Activated CD4-positive, alpha-beta memory T cell treated with anti-CD3 and anti-CD28 coated beads, Interleukin-2, amount 10 ng/mL, durations not matched to agents 7 days and 5 days (primary cell): ENCODE measurements at regions not wholly inside any gene's neighbourhood (a gene's known extent, or its start where the extent isn't known, plus 50 kb on each side); places are given as distances from the start of the nearest gene placed in this dataset.
"Not testable (repeated sequence)": the region's sequence is repeated elsewhere in the genome, so short reads cannot be mapped to it uniquely, and the experiment has no call there.

Experiments
- CTCF ChIA-PET: fragments of 350-600 bp; sonication (Branson Sonifier 250); formaldehyde crosslinking; loops from one replicate; lab custom pipeline; 2021; ENCODE audit warnings: antibody characterized with exemption, inconsistent platforms; lab: Charles Lee
- POLR2A ChIA-PET: fragments of 350-600 bp; sonication (Branson Sonifier 250); formaldehyde crosslinking; loops from one replicate; lab custom pipeline; 2021; ENCODE audit warnings: antibody characterized with exemption; lab: Charles Lee
- DNase-seq: peaks from one replicate; pipeline ENCODE4 v3.0.0-alpha.2; 2020
- H3K27ac Mint-ChIP-seq: one replicate; pipeline ENCODE4 v1.8.0; 2021; ENCODE audit warnings: mild to moderate bottlenecking, mixed read lengths
- H3K27me3 Mint-ChIP-seq: one replicate; pipeline ENCODE4 v1.8.0; 2021; ENCODE audit warnings: mixed read lengths
- H3K36me3 Mint-ChIP-seq: one replicate; pipeline ENCODE4 v1.8.0; 2021; ENCODE audit warnings: low read depth, mixed read lengths
- H3K4me1 Mint-ChIP-seq: one replicate; pipeline ENCODE4 v1.8.0; 2021; ENCODE audit warnings: mixed read lengths
- H3K4me3 Mint-ChIP-seq: one replicate; pipeline ENCODE4 v1.8.0; 2021; ENCODE audit warnings: mild to moderate bottlenecking, mixed read lengths
- H3K9me3 Mint-ChIP-seq: one replicate; pipeline ENCODE4 v1.8.0; 2021; ENCODE audit warnings: mixed read lengths

DNA sequence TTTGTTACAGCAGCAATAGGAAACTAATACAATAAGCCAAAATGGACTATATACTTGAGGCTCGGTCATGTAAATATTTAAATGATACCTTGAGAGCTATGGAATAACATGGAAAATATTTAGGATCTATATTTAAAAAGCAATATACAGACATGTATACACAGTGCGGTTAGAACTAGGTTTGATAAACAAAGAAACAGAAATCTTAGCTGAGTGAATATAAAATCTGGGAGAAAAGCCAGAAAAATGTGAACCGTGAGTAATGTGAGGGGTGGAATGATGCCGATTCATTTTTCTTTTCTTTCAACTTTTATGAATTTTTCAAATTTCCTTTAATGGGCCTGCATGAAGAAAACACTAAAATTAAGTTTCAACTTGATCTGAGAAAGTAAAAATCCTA lies 104.1 kb downstream of the ATXN3L start:
- ChIA-PET CTCF (no interaction called here), POLR2A (no interaction called here)
- H3K36me3 Mint-ChIP-seq: no peaks in the 10 kb centered on the region
- no peaks in the 10 kb centered on the region for H3K9me3 Mint-ChIP-seq
- H3K4me3 Mint-ChIP-seq: no peak overlapping the region
- DNase-seq: no peak
- H3K27ac Mint-ChIP-seq: no peak overlapping the region
- no peaks in the 10 kb centered on the region for H3K4me1 Mint-ChIP-seq
- H3K27me3 Mint-ChIP-seq: no peaks in the 10 kb centered on the region

DNA sequence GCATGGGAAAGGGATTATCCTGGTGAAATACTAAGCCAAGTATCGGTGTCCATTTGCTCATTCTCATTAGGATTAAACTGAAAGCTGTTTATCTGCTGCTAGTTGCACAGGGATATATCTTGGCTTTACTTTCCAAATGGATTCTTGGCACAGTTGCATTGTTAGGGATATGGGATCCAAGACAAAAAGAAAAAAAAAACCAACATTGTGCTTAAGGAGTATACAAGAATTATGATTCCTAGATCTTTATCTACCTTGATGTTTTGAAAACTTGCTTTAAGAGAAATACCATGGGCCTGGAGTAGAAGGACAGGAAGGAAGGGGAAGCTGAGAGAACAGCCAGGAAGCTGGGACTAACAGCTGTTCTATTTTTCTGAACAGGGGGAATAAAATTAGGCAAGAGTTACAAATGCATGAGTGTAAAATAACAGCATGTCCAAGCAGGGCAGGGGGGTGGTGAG lies 107.6 kb downstream of the ATXN3L start:
- Mint-ChIP-seq H3K27me3 (no peaks in the 10 kb centered on the region), H3K27ac (no peak overlapping the region), H3K4me1 (no peaks in the 10 kb centered on the region), H3K36me3 (no peaks in the 10 kb centered on the region), H3K4me3 (no peak overlapping the region), H3K9me3 (no peaks in the 10 kb centered on the region)
- ChIA-PET CTCF (no interaction called here), POLR2A (no interaction called here)
- DNase-seq: no peak

DNA sequence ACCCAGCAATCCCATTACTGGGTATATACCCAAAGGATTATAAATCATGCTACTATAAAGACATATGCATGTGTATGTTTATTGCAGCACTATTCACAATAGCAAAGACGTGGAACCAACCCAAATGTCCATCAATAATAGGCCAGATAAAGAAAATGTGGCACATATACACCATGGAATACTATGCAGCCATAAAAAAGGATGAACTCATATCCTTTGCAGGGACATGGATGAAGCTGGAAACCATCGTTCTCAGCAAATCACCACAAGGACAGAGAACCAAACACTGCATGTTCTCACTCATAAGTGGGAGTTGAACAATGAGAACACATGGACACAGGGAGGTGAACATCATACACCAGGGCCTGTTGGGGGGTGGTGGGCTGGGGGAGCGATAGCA lies 109.7 kb downstream of the ATXN3L start:
- POLR2A ChIA-PET, H3K27ac Mint-ChIP-seq, H3K36me3 Mint-ChIP-seq, H3K27me3 Mint-ChIP-seq, H3K4me3 Mint-ChIP-seq, H3K4me1 Mint-ChIP-seq, CTCF ChIA-PET, DNase-seq, H3K9me3 Mint-ChIP-seq: not testable (repeated sequence)

DNA sequence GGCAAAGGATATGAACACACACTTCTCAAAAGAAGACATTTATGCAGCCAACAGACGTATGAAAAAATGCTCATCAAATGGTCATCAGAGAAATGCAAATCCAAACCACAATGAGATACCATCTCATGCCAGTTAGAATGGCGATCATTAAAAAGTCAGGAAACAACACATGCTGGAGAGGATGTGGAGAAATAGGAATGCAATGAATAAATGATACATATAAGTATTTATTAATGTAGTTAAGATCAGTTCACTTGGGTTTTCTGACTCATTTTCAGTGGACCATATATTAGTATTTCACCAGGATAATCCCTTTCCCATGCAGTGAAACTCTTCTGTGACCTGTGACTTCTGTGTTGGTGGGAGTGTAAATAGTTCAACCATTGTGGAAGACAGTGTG lies 110.1 kb downstream of the ATXN3L start:
- H3K4me3 Mint-ChIP-seq, H3K9me3 Mint-ChIP-seq, CTCF ChIA-PET, H3K27me3 Mint-ChIP-seq, POLR2A ChIA-PET, H3K4me1 Mint-ChIP-seq, H3K27ac Mint-ChIP-seq, DNase-seq, H3K36me3 Mint-ChIP-seq: not testable (repeated sequence)

DNA sequence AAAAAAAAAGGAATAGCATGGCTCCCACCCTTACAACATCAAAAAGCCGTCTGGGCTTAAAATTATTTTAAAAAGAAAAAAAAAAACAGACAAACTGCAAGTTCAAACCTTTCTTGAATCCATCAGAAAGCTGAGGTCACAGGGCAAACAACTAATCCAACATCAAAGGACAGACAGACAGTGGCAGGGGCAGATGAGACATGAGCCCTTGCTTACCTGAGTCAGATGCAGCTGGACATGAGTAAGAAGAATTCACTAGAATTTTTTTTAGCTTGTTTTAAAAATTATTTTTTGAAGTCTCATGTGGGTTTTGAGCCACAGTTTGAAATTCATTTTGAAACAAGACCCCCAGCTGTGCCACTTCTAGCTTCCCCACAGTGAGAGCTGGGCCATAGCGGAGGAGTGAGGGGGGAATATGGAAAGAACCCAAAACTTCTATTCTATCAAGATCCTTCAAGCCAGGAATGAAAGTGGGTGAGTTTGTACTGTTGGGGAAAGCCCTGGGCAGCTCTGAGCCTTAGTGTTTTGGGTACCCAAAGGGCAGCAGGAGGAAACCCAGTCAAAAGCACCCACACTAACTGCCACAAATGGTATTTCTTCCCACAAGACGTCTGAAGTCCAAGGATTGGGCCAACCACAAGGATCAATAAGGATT lies 111.4 kb downstream of the ATXN3L start:
- no peaks in the 10 kb centered on the region for H3K36me3 Mint-ChIP-seq
- ChIA-PET POLR2A (no interaction called here), CTCF (no interaction called here)
- H3K27me3 Mint-ChIP-seq: no peaks in the 10 kb centered on the region
- no peaks in the 10 kb centered on the region for H3K9me3 Mint-ChIP-seq
- H3K27ac Mint-ChIP-seq: no peak overlapping the region
- no peak for DNase-seq
- no peak overlapping the region for H3K4me3 Mint-ChIP-seq
- H3K4me1 Mint-ChIP-seq: no peaks in the 10 kb centered on the region

DNA sequence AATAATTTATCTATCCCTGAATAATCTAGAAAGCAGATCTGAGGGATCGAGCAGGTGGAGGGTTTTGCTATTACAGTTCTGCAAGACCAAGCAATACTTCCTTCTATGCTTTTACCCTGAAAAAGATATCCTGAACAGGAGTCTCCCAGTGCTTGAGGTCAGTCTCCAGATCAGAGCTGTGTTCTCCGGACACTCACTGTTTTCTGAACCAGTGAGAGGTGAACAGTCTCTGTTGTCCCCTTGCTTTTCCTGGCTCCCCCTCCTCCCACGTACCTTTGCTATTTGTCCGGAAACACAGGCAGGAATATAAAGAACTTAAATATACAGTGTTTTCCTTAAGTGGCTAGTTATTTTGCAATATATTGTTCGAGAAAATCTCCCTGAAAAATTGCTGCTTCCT lies 116.6 kb downstream of the ATXN3L start:
- ChIA-PET CTCF (no interaction called here), POLR2A (no interaction called here)
- no peaks in the 10 kb centered on the region for H3K36me3 Mint-ChIP-seq
- H3K4me3 Mint-ChIP-seq: no peak overlapping the region
- no peaks in the 10 kb centered on the region for H3K9me3 Mint-ChIP-seq
- no peaks in the 10 kb centered on the region for H3K4me1 Mint-ChIP-seq
- H3K27me3 Mint-ChIP-seq: no peaks in the 10 kb centered on the region
- no peak for DNase-seq
- no peak overlapping the region for H3K27ac Mint-ChIP-seq

DNA sequence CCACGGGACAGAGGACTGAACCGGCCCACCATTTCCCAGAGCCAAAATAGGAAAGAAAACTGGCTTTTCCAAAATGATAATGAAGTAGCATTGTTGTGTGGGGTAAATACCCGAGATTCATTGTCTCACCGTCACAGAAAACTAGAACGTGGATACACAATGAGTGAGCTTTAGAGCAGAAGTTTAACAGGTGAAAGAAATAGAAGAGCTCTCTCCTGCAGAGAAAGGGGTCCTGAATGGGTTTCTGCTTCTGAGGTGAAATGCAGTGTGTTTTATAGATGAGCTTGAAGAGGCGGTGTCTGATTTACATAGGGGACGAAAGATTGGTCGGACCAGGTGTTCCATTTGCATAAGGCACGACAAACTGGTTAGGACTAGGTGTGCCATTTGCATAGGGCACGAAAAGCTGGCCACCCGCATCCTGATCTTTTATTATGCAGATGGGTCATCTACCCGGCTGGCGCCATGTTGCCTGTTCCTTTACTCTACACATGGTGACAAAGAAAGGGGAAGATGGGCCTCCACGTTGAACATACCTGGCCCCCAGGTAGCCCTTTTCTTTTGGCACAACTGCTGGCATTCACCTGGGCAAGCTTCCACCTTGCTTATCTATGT lies 118.1 kb downstream of the ATXN3L start:
- Mint-ChIP-seq H3K27me3 (no peaks in the 10 kb centered on the region), H3K4me1 (no peaks in the 10 kb centered on the region), H3K36me3 (no peaks in the 10 kb centered on the region), H3K9me3 (no peaks in the 10 kb centered on the region), H3K4me3 (no peak overlapping the region), H3K27ac (no peak overlapping the region)
- POLR2A ChIA-PET: no interaction called here
- CTCF ChIA-PET: no interaction called here
- DNase-seq: no peak

DNA sequence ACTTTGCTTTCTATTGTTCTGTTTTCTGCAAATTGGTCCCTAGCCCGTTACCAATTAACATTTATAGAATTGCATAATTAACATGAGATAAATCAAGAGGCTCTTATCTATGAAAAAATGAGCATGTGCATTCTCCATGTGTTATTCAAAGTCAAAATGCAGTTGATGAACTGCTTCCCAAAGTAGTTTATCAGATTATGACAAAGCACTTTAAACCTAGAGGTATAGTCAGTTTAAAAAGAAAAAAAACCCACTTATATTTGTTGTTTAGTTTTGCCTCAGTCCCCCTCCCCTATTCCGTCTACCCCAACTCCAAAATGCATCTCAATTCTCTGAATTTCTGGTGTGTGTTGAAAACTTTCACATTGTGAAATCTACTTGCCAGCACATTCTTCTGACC lies 119.5 kb downstream of the ATXN3L start:
- no peak overlapping the region for H3K27ac Mint-ChIP-seq
- H3K27me3 Mint-ChIP-seq: no peaks in the 10 kb centered on the region
- ChIA-PET CTCF (no interaction called here), POLR2A (no interaction called here)
- no peaks in the 10 kb centered on the region for H3K9me3 Mint-ChIP-seq
- H3K4me3 Mint-ChIP-seq: no peak overlapping the region
- no peak for DNase-seq
- H3K36me3 Mint-ChIP-seq: no peaks in the 10 kb centered on the region
- no peaks in the 10 kb centered on the region for H3K4me1 Mint-ChIP-seq

DNA sequence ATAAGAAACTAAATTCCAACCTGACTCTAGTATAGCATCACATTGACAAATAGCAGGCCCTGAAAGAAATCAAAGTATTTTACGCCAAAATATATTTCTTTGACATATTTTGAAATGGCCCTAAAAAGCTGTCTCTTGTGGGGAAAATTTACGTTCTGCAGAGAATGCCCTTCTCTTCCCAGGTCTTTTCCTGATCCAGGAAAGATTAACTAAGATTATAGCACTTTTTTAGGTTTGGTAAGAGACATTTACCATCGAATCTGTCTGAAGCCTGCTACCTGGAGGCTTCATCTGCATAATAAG lies 121.1 kb downstream of the ATXN3L start:
- Mint-ChIP-seq H3K27ac (no peak overlapping the region), H3K4me3 (no peak overlapping the region), H3K9me3 (no peaks in the 10 kb centered on the region), H3K36me3 (no peaks in the 10 kb centered on the region), H3K27me3 (no peaks in the 10 kb centered on the region), H3K4me1 (no peaks in the 10 kb centered on the region)
- CTCF ChIA-PET: no interaction called here
- POLR2A ChIA-PET: no interaction called here
- DNase-seq: no peak

DNA sequence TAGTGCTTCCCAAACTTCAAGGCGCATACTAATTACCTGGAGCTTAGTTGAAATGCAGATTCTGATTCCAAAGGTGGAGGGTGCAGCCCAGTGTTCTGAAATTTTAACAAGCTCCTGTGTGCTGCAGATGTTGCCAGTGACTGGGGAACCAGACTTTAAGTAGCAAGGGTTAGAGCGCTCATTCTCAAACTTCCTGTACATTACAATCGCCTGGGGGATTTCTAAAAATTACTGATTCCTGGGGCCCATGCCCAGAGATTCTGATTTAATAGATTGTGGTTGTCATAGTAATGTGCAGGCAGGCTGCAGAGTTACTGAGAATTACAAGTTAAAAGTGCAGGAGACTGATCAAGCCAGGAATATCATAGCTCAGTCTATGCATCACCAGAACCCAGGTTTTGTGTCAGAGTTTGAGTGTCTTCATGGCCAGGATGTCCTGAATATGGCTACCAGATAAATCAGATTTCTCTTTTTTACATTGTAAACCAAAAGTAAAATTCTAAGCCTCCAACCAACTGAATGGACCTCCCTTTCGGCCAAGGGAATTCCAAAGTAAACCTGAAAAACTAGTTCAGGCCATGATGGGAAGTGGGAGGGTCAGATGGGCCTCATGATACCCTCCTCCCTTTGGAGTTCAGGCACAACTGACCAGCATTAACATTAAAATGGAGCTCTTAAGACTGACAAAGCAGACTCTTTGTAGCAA lies 121.6 kb downstream of the ATXN3L start:
- no peak for DNase-seq
- H3K4me3 Mint-ChIP-seq: no peak overlapping the region
- H3K27me3 Mint-ChIP-seq: no peaks in the 10 kb centered on the region
- CTCF ChIA-PET: no interaction called here
- POLR2A ChIA-PET: no interaction called here
- no peaks in the 10 kb centered on the region for H3K9me3 Mint-ChIP-seq
- H3K4me1 Mint-ChIP-seq: no peaks in the 10 kb centered on the region
- H3K36me3 Mint-ChIP-seq: no peaks in the 10 kb centered on the region
- H3K27ac Mint-ChIP-seq: no peak overlapping the region

DNA sequence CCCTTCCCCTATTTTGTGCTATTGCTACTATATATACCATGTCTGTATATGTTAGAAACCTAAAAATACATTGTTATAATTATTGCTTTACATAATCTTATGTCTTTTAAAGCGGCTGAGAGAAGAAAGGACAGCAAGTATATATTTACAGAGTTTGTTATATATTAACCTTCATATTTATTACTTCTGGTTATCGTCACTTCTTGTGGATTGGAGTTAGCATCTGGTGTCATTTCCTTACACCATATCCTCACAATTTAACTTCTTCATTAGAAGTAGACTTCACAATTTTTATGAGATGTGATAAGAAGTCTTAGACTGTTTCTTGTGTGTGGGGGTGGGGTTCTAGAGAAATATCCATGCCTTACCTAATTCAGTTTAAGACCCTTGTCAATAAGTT lies 123.1 kb downstream of the ATXN3L start:
- Mint-ChIP-seq H3K4me1 (no peaks in the 10 kb centered on the region), H3K27me3 (no peaks in the 10 kb centered on the region), H3K27ac (no peak overlapping the region), H3K9me3 (no peaks in the 10 kb centered on the region), H3K36me3 (no peaks in the 10 kb centered on the region), H3K4me3 (no peak overlapping the region)
- ChIA-PET POLR2A (no interaction called here), CTCF (no interaction called here)
- DNase-seq: no peak

DNA sequence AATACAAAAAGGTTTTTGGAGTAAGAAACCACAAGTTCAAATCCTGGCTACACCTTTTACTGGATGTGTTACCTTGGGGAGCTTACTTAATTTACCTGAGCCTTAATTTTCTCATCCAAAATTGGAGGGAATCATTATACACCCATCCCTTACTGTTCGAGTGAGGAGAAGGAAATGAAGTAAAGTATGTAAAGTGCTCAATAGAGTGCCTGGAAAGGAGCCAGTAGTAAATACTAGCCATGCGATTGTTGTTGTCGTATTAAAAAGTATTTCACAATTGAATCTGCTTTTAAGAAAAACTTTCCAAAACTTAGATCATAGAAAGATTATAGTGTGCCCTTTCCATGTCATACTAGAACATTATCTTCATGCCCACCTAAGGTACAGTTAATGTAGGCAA lies 124.5 kb downstream of the ATXN3L start:
- CTCF ChIA-PET: no interaction called here
- Mint-ChIP-seq H3K9me3 (no peaks in the 10 kb centered on the region), H3K4me3 (no peak overlapping the region), H3K36me3 (no peaks in the 10 kb centered on the region), H3K4me1 (no peaks in the 10 kb centered on the region), H3K27me3 (no peaks in the 10 kb centered on the region), H3K27ac (no peak overlapping the region)
- no peak for DNase-seq
- POLR2A ChIA-PET: no interaction called here

DNA sequence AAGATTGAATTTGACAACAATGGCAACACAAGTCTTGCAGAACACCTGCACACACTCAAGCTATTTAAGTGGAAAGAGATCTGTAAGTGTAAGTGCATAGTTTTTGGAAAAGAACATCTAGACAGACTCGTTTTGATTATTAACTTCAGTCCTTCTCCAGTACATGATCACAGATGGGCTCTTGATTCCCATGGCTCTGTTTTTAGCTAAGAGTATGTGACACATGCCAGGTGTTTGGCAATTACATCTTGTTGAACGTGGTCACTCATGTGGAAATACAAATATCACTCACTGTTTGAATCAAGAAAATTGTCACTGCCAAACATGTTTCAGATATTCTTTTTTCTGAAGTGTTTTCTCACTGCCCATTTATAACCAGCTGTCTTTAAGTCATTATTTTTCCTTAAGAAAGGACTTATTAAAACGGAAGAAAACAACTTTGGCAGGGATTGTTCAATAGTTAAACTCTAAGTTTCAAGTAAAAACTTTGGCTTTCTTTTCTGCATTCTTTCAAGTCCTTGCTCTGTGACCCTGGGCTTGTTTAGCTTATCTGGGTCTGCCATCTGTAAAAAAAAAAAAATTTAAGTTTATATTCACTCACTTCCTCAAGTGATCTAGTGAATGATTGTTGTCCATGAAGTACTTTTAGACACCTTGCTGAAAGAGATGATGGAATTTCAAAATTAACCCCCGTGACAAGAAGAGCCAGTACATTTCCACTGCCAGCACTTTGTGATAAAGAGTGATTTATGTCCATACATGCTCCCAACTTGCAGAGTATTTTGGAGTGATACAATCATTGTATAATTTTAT lies 125.4 kb downstream of the ATXN3L start:
- Mint-ChIP-seq H3K4me1 (no peaks in the 10 kb centered on the region), H3K36me3 (no peaks in the 10 kb centered on the region), H3K4me3 (no peak overlapping the region), H3K27ac (no peak overlapping the region), H3K27me3 (no peaks in the 10 kb centered on the region), H3K9me3 (no peaks in the 10 kb centered on the region)
- CTCF ChIA-PET: no interaction called here
- POLR2A ChIA-PET: no interaction called here
- DNase-seq: no peak
